T-helper 17 cell (primary cell): ENCODE measurements at regions not wholly inside any gene's neighbourhood (a gene's known extent, or its start where the extent isn't known, plus 50 kb on each side); places are given as distances from the start of the nearest gene placed in this dataset.
"Not testable (repeated sequence)": the region's sequence is repeated elsewhere in the genome, so short reads cannot be mapped to it uniquely, and the experiment has no call there.

Experiments
- ATAC-seq: fragments of 150-1000 bp; cut with Tn5 transposase; 2 replicates; pipeline ENCODE4 v1.10.0; 2021; ENCODE audit warnings: mild to moderate bottlenecking, moderate library complexity
- DNase-seq, 3 donors: peaks; one replicate each; pipeline versions ENCODE4 v3.0.0 to v3.0.0-alpha.2; 2020 to 2021
- H3K9me3 ChIP-seq: one replicate; pipeline ENCODE4 v1.7.0; 2013; ENCODE audit warnings: low read length, mild to moderate bottlenecking; ENCODE audit not compliant: control insufficient read depth, poor library complexity, severe bottlenecking
- H3K27ac Mint-ChIP-seq: one replicate; pipeline ENCODE4 v1.8.0; 2022; ENCODE audit warnings: mild to moderate bottlenecking, moderate library complexity, mixed read lengths
- H3K27me3 Mint-ChIP-seq: one replicate; pipeline ENCODE4 v1.8.0; 2022; ENCODE audit warnings: mixed read lengths
- H3K36me3 Mint-ChIP-seq: one replicate; pipeline ENCODE4 v1.8.0; 2022; ENCODE audit warnings: low read depth, mixed read lengths
- H3K4me1 Mint-ChIP-seq: one replicate; pipeline ENCODE4 v1.8.0; 2022; ENCODE audit warnings: mild to moderate bottlenecking, mixed read lengths
- H3K4me3 Mint-ChIP-seq: one replicate; pipeline ENCODE4 v1.8.0; 2022; ENCODE audit warnings: mild to moderate bottlenecking, moderate library complexity, mixed read lengths

GRCh38 chr10:114872519-114873087, 51.0 kb downstream of the FHIP2A start:
- Mint-ChIP-seq H3K36me3 (peaks cover 7% of the 10 kb centered on the region), H3K27me3 (peaks cover 51% of the 10 kb centered on the region), H3K4me1 (peaks cover 8% of the 10 kb centered on the region), H3K27ac (no peak overlapping the region), H3K4me3 (no peak overlapping the region)
- ATAC-seq, result no peak
- H3K9me3 ChIP-seq, result no peaks in the 10 kb centered on the region
- no peak for DNase-seq

GRCh38 chr10:114874827-114875411, 53.3 kb downstream of the FHIP2A start:
- Mint-ChIP-seq H3K27ac (peak overlapping the region; percentile 78), H3K4me3 (peak overlapping the region; percentile 36)
- no peak for ATAC-seq

GRCh38 chr10:114875590-114876081, 54.1 kb downstream of the FHIP2A start:
- not testable (repeated sequence) for DNase-seq, ATAC-seq, H3K9me3 ChIP-seq, H3K27ac Mint-ChIP-seq, H3K36me3 Mint-ChIP-seq
- Mint-ChIP-seq H3K4me3 (peak overlapping the region; percentile 66), H3K27me3 (peaks cover 72% of the 10 kb centered on the region), H3K4me1 (peaks cover 15% of the 10 kb centered on the region)

More at GRCh38 chr10:114874827-114875411, 53.3 kb downstream of the FHIP2A start:
- peaks cover 7% of the 10 kb centered on the region for H3K36me3 Mint-ChIP-seq
- no peaks in the 10 kb centered on the region for H3K9me3 ChIP-seq
- no peak for DNase-seq
- H3K4me1 Mint-ChIP-seq, result peaks cover 15% of the 10 kb centered on the region
- peaks cover 71% of the 10 kb centered on the region for H3K27me3 Mint-ChIP-seq

GRCh38 chr10:114876169-114876568, 54.6 kb downstream of the FHIP2A start:
- Mint-ChIP-seq H3K4me3 (no peak overlapping the region), H3K27me3 (peaks cover 71% of the 10 kb centered on the region), H3K4me1 (peaks cover 15% of the 10 kb centered on the region), H3K27ac (no peak overlapping the region), H3K36me3 (peaks cover 7% of the 10 kb centered on the region)
- DNase-seq (no peak), ATAC-seq (no peak)
- no peaks in the 10 kb centered on the region for H3K9me3 ChIP-seq

- Mint-ChIP-seq H3K27me3 (peaks cover 66% of the 10 kb centered on the region), H3K4me3 (no peak overlapping the region), H3K4me1 (peaks cover 15% of the 10 kb centered on the region), H3K36me3 (peaks cover 4% of the 10 kb centered on the region), H3K27ac (no peak overlapping the region)
- H3K9me3 ChIP-seq, result no peaks in the 10 kb centered on the region
- DNase-seq, result no peak
- ATAC-seq, result peak; percentile 65
Measured at GRCh38 chr10:114876602-114877300, 55.2 kb downstream of the FHIP2A start.

- H3K9me3 ChIP-seq, result no peaks in the 10 kb centered on the region
- Mint-ChIP-seq H3K4me1 (peaks cover 15% of the 10 kb centered on the region), H3K4me3 (no peak overlapping the region), H3K27ac (no peak overlapping the region), H3K27me3 (peaks cover 66% of the 10 kb centered on the region), H3K36me3 (peaks cover 4% of the 10 kb centered on the region)
- DNase-seq (no peak), ATAC-seq (no peak)
Measured at GRCh38 chr10:114877301-114877644, 55.7 kb downstream of the FHIP2A start.

- DNase-seq, result no peak
- H3K27ac Mint-ChIP-seq, result no peak overlapping the region
- peaks cover 3% of the 10 kb centered on the region for H3K36me3 Mint-ChIP-seq
- H3K27me3 Mint-ChIP-seq, result peaks cover 60% of the 10 kb centered on the region
- H3K9me3 ChIP-seq, result no peaks in the 10 kb centered on the region
- no peak for ATAC-seq
- no peak overlapping the region for H3K4me3 Mint-ChIP-seq
- H3K4me1 Mint-ChIP-seq, result peaks cover 17% of the 10 kb centered on the region
Measured at GRCh38 chr10:114879093-114879492, 57.5 kb downstream of the FHIP2A start.

- H3K4me1 Mint-ChIP-seq, result peaks cover 17% of the 10 kb centered on the region
- ATAC-seq (peak; percentile 76), DNase-seq (peak in 2 of 3 donors; percentile 15 to 28)
- peak overlapping the region; percentile 3 for H3K27ac Mint-ChIP-seq
- H3K27me3 Mint-ChIP-seq, result peaks cover 60% of the 10 kb centered on the region
- no peaks in the 10 kb centered on the region for H3K9me3 ChIP-seq
- peaks cover 3% of the 10 kb centered on the region for H3K36me3 Mint-ChIP-seq
- H3K4me3 Mint-ChIP-seq, result no peak overlapping the region
Measured at GRCh38 chr10:114879541-114880158, 58.1 kb downstream of the FHIP2A start.

- Mint-ChIP-seq H3K36me3 (peaks cover 2% of the 10 kb centered on the region), H3K4me1 (peaks cover 13% of the 10 kb centered on the region), H3K4me3 (no peak overlapping the region), H3K27ac (no peak overlapping the region), H3K27me3 (peaks cover 54% of the 10 kb centered on the region)
- ATAC-seq, result no peak
- no peaks in the 10 kb centered on the region for H3K9me3 ChIP-seq
- no peak for DNase-seq
Measured at GRCh38 chr10:114881417-114881816, 56.6 kb upstream of the TRUB1 start.

GRCh38 chr10:114881901-114882300, 56.1 kb upstream of the TRUB1 start:
- H3K9me3 ChIP-seq, result no peaks in the 10 kb centered on the region
- Mint-ChIP-seq H3K4me3 (no peak overlapping the region), H3K36me3 (peaks cover 2% of the 10 kb centered on the region), H3K27ac (no peak overlapping the region), H3K27me3 (peaks cover 53% of the 10 kb centered on the region), H3K4me1 (peaks cover 12% of the 10 kb centered on the region)
- ATAC-seq (no peak), DNase-seq (no peak)

- no peak for ATAC-seq
Measured at GRCh38 chr10:114885443-114885842, 52.6 kb upstream of the TRUB1 start.

More at GRCh38 chr10:114885443-114885842, 52.6 kb upstream of the TRUB1 start:
- no peak for DNase-seq
- no peaks in the 10 kb centered on the region for H3K9me3 ChIP-seq
- Mint-ChIP-seq H3K27me3 (peaks cover 51% of the 10 kb centered on the region), H3K4me3 (no peak overlapping the region), H3K4me1 (peaks cover 4% of the 10 kb centered on the region), H3K27ac (no peak overlapping the region), H3K36me3 (peaks cover 2% of the 10 kb centered on the region)
